ENCODE measurements at regions not wholly inside any gene's neighbourhood (a gene's known extent, or its start where the extent isn't known, plus 50 kb on each side); places are given as distances from the start of the nearest gene placed in this dataset.

DNA sequence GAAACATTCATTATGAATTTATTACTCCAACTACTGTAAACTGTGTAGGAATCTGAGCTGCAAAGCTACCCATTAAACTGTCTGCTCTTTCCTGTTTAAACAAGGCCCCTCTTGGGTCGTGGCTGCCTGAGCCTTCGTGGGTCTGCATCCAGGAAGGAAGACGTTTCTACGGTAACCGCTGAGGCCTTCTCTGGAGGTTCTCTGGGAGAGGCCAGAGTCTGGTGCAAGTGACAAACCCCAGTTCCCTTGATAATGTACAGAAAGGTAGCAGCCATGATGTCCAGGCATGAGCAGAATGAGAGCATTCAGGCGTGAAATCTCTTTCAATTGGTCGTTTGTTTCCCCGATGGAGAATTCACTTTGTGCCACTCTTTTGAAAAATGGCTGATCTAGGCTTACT lies 350.2 kb downstream of the PLPP3 start:
- TF ChIP-seq, protein P1, sequence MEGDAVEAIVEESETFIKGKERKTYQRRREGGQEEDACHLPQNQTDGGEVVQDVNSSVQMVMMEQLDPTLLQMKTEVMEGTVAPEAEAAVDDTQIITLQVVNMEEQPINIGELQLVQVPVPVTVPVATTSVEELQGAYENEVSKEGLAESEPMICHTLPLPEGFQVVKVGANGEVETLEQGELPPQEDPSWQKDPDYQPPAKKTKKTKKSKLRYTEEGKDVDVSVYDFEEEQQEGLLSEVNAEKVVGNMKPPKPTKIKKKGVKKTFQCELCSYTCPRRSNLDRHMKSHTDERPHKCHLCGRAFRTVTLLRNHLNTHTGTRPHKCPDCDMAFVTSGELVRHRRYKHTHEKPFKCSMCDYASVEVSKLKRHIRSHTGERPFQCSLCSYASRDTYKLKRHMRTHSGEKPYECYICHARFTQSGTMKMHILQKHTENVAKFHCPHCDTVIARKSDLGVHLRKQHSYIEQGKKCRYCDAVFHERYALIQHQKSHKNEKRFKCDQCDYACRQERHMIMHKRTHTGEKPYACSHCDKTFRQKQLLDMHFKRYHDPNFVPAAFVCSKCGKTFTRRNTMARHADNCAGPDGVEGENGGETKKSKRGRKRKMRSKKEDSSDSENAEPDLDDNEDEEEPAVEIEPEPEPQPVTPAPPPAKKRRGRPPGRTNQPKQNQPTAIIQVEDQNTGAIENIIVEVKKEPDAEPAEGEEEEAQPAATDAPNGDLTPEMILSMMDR (IDR thresholded peaks at IDR 0.05): no peak
- TF ChIP-seq REST (IDR thresholded peaks at IDR 0.05): no peak
- no peak for TF ChIP-seq POLR2A (IDR thresholded peaks at IDR 0.05; ENCODE audit: low read length)
- TF ChIP-seq BHLHE40 (IDR thresholded peaks at IDR 0.05; ENCODE audit: low read depth, low read length): no peak
- TF ChIP-seq, protein P2, sequence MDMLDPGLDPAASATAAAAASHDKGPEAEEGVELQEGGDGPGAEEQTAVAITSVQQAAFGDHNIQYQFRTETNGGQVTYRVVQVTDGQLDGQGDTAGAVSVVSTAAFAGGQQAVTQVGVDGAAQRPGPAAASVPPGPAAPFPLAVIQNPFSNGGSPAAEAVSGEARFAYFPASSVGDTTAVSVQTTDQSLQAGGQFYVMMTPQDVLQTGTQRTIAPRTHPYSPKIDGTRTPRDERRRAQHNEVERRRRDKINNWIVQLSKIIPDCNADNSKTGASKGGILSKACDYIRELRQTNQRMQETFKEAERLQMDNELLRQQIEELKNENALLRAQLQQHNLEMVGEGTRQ (IDR thresholded peaks at IDR 0.05): no peak
- TF ChIP-seq POLR2AphosphoS2 (conservative IDR thresholded peaks at IDR 0.05; ENCODE audit: low read length): no peak
- TF ChIP-seq RCOR1 (IDR thresholded peaks at IDR 0.05; ENCODE audit: low read depth, low read length): no peak
- no peak for TF ChIP-seq CBX8 (IDR thresholded peaks at IDR 0.05)
- TF ChIP-seq CHD4 (IDR thresholded peaks at IDR 0.05; ENCODE audit: borderline replicate concordance): no peak
- no peak for TF ChIP-seq ELK1 (IDR thresholded peaks at IDR 0.05; ENCODE audit: low read depth, low read length)
